ENCODE measurements at regions not wholly inside any gene's neighbourhood (a gene's known extent, or its start where the extent isn't known, plus 50 kb on each side); places are given as distances from the start of the nearest gene placed in this dataset.

DNA sequence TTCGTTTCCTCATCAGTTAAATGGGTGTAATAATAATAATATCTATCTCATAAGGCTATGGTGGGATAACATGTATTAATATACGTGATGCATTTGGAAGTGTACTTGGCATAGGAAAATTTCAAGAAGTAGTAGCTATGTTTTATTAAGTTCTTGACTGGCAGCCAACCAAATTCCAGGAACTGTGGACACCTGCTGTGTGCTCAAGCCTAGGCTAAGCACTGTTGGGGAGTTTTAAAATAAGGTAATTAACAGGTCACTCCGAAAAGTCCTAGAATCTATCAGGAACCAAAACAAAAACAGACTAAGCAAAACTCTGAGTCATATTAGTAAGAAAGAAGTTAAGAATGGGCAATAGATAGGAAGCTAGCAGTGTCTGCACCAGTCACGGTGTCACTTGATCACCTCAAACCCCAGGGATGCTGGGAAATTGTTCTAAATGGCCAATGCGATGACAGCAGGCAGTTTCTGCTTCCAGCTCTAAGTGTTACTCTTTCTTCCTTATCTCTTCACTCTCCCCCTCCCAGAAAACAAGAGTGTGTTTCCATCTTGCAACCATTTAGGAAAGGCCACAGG is 92.0 kb upstream of the GDF10 start:
- WGBS (ENCODE audit: insufficient coverage), result 75% methylated on average over 2 of the region's 5 CpGs
- Mint-ChIP-seq H3K27me3 (peaks cover 4% of the 10 kb centered on the region), H3K27ac (no peak overlapping the region), H3K4me3 (no peak overlapping the region), H3K4me1 (no peaks in the 10 kb centered on the region), H3K9me3 (ENCODE audit: insufficient read depth) (no peaks in the 10 kb centered on the region)
- DNase-seq (no peak), ATAC-seq (ENCODE audit: low read depth) (no peak)
- intact Hi-C loops (cut with micrococcal nuclease), result no loop called here
- Histone ChIP-seq H3K27me3 (replicated peaks in 1 of 4; ENCODE audit: control extremely low read depth in 1 of 4, control insufficient read depth in 3 of 4, insufficient read depth in 4 of 4, low read length in 3 of 4) (no peaks in the 10 kb centered on the region), H3K4me2 (replicated peaks; ENCODE audit: low read depth, low read length, poor library complexity, severe bottlenecking) (no peak overlapping the region), H3K4me1 (ENCODE audit: control insufficient read depth in 2 of 2, insufficient read depth in 2 of 2, low read length in 2 of 2) (no peaks in the 10 kb centered on the region), H3K4me3 (ENCODE audit: control extremely low read depth in 1 of 5, extremely low read depth in 1 of 5, insufficient read depth in 1 of 5, low read depth in 2 of 5, low read length in 4 of 5) (no peak overlapping the region), H3K9ac (ENCODE audit: low read length) (no peak overlapping the region), H3K9me3 (ENCODE audit: control extremely low read depth in 1 of 3, control insufficient read depth in 2 of 3, insufficient read depth in 1 of 3, low read length in 2 of 3) (peaks cover 0 to 5% (median 3%) of the 10 kb centered on the region in 3 donors), H3K36me3 (replicated peaks in 1 of 2; ENCODE audit: control extremely low read depth in 1 of 2, control insufficient read depth in 1 of 2, extremely low read depth in 1 of 2, insufficient read depth in 2 of 2, low read length in 1 of 2) (no peaks in the 10 kb centered on the region), H2AFZ (ENCODE audit: insufficient read depth, low read depth, low read length, poor library complexity, severe bottlenecking) (no peak overlapping the region), H3K79me2 (ENCODE audit: control insufficient read depth, insufficient read depth, low read length) (no peaks in the 10 kb centered on the region), H3K27ac (ENCODE audit: low read length in 2 of 2) (no peak overlapping the region), H4K20me1 (ENCODE audit: control insufficient read depth, insufficient read depth, low read length, poor library complexity, severe bottlenecking) (no peaks in the 10 kb centered on the region)
- TF ChIP-seq CTCF (IDR thresholded peaks at IDR 0.05), result no peak
- TF ChIP-seq EZH2 (IDR thresholded peaks at IDR 0.05; ENCODE audit: borderline replicate concordance, insufficient read depth, low read depth, low read length, poor library complexity, severe bottlenecking), result no peak
- POLR2A ChIA-PET, result no interaction called here
- CTCF ChIA-PET, result no interaction called here

DNA sequence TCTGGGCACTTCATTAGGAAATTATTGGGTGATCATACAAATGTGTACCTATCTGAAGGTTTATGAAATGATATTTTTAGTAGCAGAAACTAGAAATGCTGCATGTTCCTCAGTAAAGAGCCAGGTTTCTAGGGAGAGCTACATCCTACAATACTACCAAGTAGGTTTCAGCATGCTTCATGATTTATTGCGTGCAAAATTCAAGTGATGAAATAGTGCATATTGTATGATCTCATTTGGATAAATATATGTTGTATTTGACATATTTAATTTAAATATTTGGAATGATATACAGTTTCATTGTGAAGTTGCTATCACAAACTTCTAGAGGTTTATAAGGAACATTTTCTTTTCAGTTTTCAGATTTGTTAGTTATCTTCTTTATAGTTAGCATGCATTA is 90.5 kb upstream of the GDF10 start:
- Histone ChIP-seq H4K20me1 (ENCODE audit: control insufficient read depth, insufficient read depth, low read length, poor library complexity, severe bottlenecking) (no peaks in the 10 kb centered on the region), H3K27me3 (replicated peaks in 1 of 4; ENCODE audit: control extremely low read depth in 1 of 4, control insufficient read depth in 3 of 4, insufficient read depth in 4 of 4, low read length in 3 of 4) (no peaks in the 10 kb centered on the region), H3K4me3 (ENCODE audit: control extremely low read depth in 1 of 5, extremely low read depth in 1 of 5, insufficient read depth in 1 of 5, low read depth in 2 of 5, low read length in 4 of 5) (no peak overlapping the region), H3K4me2 (replicated peaks; ENCODE audit: low read depth, low read length, poor library complexity, severe bottlenecking) (no peak overlapping the region), H3K9ac (ENCODE audit: low read length) (no peak overlapping the region), H3K36me3 (replicated peaks in 1 of 2; ENCODE audit: control extremely low read depth in 1 of 2, control insufficient read depth in 1 of 2, extremely low read depth in 1 of 2, insufficient read depth in 2 of 2, low read length in 1 of 2) (no peaks in the 10 kb centered on the region), H3K79me2 (ENCODE audit: control insufficient read depth, insufficient read depth, low read length) (no peaks in the 10 kb centered on the region), H3K9me3 (ENCODE audit: control extremely low read depth in 1 of 3, control insufficient read depth in 2 of 3, insufficient read depth in 1 of 3, low read length in 2 of 3) (peaks cover 0 to 3% (median 3%) of the 10 kb centered on the region in 3 donors), H2AFZ (ENCODE audit: insufficient read depth, low read depth, low read length, poor library complexity, severe bottlenecking) (no peak overlapping the region), H3K4me1 (ENCODE audit: control insufficient read depth in 2 of 2, insufficient read depth in 2 of 2, low read length in 2 of 2) (no peaks in the 10 kb centered on the region), H3K27ac (ENCODE audit: low read length in 2 of 2) (no peak overlapping the region)
- Mint-ChIP-seq H3K27ac (no peak overlapping the region), H3K4me3 (no peak overlapping the region), H3K4me1 (no peaks in the 10 kb centered on the region), H3K9me3 (ENCODE audit: insufficient read depth) (no peaks in the 10 kb centered on the region), H3K27me3 (peaks cover 4% of the 10 kb centered on the region)
- TF ChIP-seq CTCF (IDR thresholded peaks at IDR 0.05) (no peak), EZH2 (IDR thresholded peaks at IDR 0.05; ENCODE audit: borderline replicate concordance, insufficient read depth, low read depth, low read length, poor library complexity, severe bottlenecking) (no peak)
- ATAC-seq (ENCODE audit: low read depth) (no peak), DNase-seq (no peak)
- no CpG with 5 or more reads among the region's 1 CpG for WGBS (ENCODE audit: insufficient coverage)
- CTCF ChIA-PET, result no interaction called here
- POLR2A ChIA-PET, result no interaction called here
- intact Hi-C loops (cut with micrococcal nuclease), result no loop called here
